ENCODE measurements at regions not wholly inside any gene's neighbourhood (a gene's known extent, or its start where the extent isn't known, plus 50 kb on each side); places are given as distances from the start of the nearest gene placed in this dataset.

GRCh38 chr6:155974811-155975323, 519.2 kb upstream of the NOX3 start:
- Histone ChIP-seq H3K4me3 (no peak overlapping the region), H3F3A (replicated peaks; ENCODE audit: low read depth) (no peaks in the 10 kb centered on the region), H3K79me2 (replicated peaks; ENCODE audit: insufficient read depth) (no peaks in the 10 kb centered on the region), H3K4me2 (no peak overlapping the region), H3K27me3 (ENCODE audit: insufficient read depth) (no peaks in the 10 kb centered on the region), H4K20me1 (replicated peaks; ENCODE audit: insufficient read depth) (no peaks in the 10 kb centered on the region), H3K9me2 (ENCODE audit: insufficient read depth) (peaks cover 3% of the 10 kb centered on the region; the same call in 1 of the 2 replicates), H3K27ac (ENCODE audit: low read depth) (no peak overlapping the region), H2AFZ (peak overlapping the region; percentile 80; the same call in 1 of the 2 replicates), H3K36me3 (ENCODE audit: insufficient read depth) (no peaks in the 10 kb centered on the region), H3K4me1 (ENCODE audit: insufficient read depth) (no peaks in the 10 kb centered on the region)
- Mint-ChIP-seq H3K9me3 (no peaks in the 10 kb centered on the region; the same call in 2 of the 3 replicates), H3K27me3 (ENCODE audit: insufficient read depth, low read depth, poor library complexity) (no peaks in the 10 kb centered on the region), H3K4me1 (no peaks in the 10 kb centered on the region), H3K4me3 (no peak overlapping the region), H3K36me3 (ENCODE audit: low read depth) (no peaks in the 10 kb centered on the region; the same call in 2 of the 3 replicates), H3K27ac (no peak overlapping the region)
- DNase-seq (ENCODE audit: low spot score) (no peak), ATAC-seq (no peak)
- no peak for TF ChIP-seq ZNF331 (CRISPR knock-in tag; IDR thresholded peaks at IDR 0.05; ENCODE audit: low read depth)
- TF ChIP-seq CREB1 (CRISPR knock-in tag; IDR thresholded peaks at IDR 0.05; ENCODE audit: low read depth): no peak
- no peak for TF ChIP-seq EZH2phosphoT487 (IDR thresholded peaks at IDR 0.05; ENCODE audit: unreplicated experiment)
- TF ChIP-seq STAT1 (IDR thresholded peaks at IDR 0.05; ENCODE audit: unreplicated experiment): no peak
- TF ChIP-seq REST (IDR thresholded peaks at IDR 0.05; ENCODE audit: unreplicated experiment): no peak
- TF ChIP-seq NANOG (IDR thresholded peaks at IDR 0.05; ENCODE audit: borderline replicate concordance): no peak
- TF ChIP-seq JUNB (IDR thresholded peaks at IDR 0.05; ENCODE audit: unreplicated experiment): no peak
- TF ChIP-seq ZNF462 (CRISPR knock-in tag; IDR thresholded peaks at IDR 0.05): no peak
- TF ChIP-seq ETS1 (IDR thresholded peaks at IDR 0.05): no peak
- TF ChIP-seq POLR2AphosphoS5 (IDR thresholded peaks at IDR 0.05; ENCODE audit: low read depth): no peak
- no peak for TF ChIP-seq ZNF114 (CRISPR knock-in tag; IDR thresholded peaks at IDR 0.05)
- TF ChIP-seq, protein P1, sequence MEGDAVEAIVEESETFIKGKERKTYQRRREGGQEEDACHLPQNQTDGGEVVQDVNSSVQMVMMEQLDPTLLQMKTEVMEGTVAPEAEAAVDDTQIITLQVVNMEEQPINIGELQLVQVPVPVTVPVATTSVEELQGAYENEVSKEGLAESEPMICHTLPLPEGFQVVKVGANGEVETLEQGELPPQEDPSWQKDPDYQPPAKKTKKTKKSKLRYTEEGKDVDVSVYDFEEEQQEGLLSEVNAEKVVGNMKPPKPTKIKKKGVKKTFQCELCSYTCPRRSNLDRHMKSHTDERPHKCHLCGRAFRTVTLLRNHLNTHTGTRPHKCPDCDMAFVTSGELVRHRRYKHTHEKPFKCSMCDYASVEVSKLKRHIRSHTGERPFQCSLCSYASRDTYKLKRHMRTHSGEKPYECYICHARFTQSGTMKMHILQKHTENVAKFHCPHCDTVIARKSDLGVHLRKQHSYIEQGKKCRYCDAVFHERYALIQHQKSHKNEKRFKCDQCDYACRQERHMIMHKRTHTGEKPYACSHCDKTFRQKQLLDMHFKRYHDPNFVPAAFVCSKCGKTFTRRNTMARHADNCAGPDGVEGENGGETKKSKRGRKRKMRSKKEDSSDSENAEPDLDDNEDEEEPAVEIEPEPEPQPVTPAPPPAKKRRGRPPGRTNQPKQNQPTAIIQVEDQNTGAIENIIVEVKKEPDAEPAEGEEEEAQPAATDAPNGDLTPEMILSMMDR (conservative IDR thresholded peaks at IDR 0.05; ENCODE audit: low read depth in 2 of 2): no peak
- no peak for TF ChIP-seq EZH2 (IDR thresholded peaks at IDR 0.05; ENCODE audit: low read depth, unreplicated experiment)

Data from GM23338 (cell line).